Kasumi-1 (cell line): ENCODE measurements at regions not wholly inside any gene's neighbourhood (a gene's known extent, or its start where the extent isn't known, plus 50 kb on each side); places are given as distances from the start of the nearest gene placed in this dataset.

Source experiments
- DNase-seq, 2 experiments: peaks; one replicate each; lab custom pipeline; 2025; lab: John Stamatoyannopoulos, UW

DNA sequence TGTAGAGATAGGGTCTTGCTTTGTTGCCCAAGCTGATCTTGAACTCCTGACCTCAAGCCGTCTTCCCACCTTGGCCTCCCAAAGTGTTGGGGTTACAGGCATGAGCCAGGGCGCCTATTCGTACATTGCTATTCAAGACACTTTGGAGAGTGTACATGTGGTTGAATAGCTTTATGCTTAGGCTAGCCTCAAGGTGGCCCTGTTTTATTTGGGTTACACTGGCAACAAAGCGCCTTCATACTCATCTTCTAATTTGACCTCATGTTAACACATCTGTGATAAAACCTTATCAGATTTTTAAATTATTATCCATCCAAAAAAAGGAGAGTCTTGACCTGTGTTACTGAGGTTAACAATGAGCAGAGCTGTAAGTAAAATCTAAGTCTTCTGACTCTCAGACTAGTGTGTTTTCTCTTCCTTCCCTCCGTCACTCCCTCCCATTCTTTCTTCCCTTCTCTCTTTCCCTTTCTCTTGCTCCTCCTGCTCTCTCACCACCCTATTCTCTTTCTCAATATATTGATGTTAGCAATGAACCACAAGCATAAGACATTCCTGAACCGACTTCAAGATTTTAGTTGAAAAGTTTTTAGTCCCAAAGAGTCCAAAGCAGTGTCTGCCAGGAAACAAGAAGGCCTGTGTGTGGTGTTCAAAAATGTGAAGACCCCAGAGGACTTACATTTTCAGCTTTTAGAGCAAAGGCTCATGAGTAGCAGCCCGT is 603.7 kb upstream of the CFAP20DC start:
- no peak for DNase-seq

DNA sequence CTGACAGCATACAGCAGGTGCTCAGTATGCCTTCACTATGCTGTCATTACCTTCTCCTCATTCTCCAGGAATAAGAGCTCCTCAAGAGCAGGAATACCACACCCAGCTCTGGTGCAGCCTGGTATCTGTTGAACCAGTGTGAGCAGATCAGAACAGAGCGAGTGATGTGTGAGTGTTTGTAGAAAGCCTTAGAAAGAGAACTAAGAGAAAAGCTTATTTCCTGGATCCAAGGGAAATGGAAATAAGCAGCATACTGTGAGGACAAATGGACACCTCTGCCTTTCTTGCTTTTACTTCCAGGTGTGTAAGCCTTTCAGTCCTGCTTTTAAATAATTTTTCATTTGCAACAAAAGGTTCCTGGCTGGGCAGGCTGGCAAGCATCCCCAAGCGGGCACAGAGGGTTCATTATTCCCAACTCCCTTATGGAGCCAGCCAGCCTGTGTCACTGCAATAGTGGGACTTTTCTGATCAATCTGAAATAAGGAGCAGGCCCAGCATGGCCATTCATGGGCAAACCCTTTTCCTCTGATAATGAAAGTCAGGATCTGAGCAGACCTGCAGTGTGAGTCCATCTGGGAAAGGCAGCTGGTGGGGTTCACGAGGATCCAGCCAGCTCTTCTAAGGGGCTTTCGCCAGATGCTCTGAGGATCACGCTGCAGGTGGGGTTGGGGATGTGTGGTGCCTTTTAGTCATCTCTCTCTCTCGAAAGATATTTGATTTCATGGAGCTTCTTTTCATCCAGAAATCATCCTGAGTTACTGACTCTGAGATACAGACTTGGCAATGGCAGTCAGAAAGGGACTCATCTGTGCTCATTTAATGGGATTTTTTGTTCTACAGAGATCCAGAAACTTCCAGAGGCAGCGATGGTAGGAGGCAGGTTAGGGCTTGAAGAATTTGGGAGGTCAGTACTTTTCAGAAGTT is 594.9 kb upstream of the CFAP20DC start:
- no peak for DNase-seq

DNA sequence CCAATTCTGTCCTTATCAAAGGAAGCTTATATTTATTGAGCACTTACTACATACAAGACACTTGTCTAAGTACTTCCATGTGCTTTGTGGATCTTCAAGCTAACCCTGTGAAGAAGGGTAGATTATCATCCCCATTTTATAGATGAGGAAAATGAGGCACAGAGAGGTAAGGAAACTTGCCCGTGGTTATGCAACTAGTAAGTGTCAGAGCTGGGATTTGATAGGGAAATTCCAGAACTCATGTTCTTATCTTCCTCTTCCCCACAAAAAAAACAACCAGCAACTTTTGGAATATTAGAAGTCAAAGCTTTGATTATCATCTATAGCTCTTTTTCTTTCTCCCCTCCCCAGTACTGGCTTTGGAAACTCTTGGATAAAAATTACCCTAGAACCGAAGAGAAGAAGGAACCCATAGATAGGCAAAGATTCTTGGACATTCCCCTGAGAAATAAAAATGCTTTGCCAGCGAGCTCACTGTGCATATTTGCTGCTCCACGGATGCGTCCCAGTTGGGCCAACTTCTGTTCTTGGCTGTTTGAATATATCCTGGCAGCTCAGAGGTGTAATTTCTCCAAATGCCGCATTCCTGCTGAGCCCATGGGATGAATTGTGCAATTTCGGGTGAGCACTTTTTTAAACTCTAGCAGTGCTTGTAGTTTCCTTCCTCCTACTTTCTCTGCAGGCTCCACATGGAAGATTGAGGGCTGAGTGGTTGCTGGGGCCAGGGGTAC is 591.5 kb upstream of the CFAP20DC start:
- no peak for DNase-seq

DNA sequence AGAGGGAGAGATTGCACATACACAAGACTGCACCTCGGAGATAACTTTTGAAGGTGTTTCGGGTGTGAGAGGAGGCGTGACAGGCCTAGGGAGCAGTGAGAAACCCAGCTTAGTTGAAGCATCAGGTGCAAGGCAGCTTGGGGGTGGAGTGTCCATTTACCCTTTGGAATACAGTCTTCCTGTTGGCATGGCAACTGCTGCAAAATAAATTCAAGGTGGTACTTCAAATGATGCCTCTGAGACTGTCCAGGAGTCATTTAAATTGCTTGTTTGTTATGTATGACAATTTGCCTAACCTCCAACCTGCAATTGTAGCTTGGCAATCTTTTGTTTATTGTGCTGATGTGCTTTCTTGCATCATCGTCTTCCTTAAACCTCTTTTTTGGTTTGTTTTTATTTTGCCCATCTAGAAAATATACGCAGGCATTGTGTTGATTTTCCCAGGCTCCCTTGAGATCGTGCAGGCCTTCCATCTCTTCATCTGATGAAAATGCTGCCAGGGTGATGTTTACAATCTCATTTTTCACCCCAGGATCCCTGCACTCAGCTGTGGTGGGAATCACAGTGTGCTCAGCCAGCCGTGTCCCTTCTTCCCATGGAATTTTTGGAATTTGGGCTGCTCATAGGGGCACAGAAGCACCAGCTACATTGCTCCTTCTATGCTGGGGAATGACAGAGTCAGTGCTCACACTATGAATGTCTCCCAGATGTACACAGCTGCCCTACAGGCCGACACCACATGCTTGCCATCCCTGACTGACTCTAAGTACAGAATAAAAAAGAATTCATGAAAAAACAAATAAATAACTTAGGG is 583.1 kb upstream of the CFAP20DC start:
- no peak for DNase-seq

DNA sequence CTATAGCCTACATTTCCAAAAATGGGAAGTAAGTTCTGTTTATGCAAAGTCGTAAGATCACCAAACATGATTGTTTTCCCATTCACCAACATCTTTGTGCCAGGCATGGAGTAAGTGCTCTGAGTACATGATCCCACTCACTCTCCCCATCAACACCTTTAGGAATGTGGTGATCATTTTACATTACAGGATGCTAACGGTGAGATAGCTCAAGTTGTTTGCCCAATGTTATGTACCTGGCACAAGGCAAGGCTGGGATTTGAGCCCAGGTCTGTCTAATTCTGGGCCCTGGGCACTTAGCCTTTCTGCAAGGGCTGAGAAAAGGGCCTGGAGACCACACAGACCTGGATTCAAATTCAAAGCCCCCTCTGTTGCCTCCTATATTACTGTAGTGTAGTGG is 581.7 kb upstream of the CFAP20DC start:
- DNase-seq = no peak

DNA sequence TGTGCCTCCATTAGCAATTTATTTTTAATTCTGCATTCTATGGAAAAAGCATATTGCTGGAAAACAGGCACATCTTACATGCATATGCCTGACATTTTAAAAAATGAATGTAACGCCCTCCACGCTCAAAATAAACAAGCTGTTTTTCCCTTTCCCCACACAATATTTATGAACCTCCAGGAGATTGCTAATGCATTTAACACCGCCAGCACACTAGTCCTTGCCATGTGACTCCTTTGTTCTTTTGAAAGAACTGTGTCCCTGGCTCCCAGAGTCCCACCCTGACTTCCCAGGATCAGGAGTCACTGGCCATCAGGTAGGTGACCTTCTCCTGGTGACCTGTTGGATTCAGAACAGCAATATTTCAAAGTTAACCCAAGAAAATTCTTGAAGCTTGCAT is 571.2 kb upstream of the CFAP20DC start:
- no peak for DNase-seq

DNA sequence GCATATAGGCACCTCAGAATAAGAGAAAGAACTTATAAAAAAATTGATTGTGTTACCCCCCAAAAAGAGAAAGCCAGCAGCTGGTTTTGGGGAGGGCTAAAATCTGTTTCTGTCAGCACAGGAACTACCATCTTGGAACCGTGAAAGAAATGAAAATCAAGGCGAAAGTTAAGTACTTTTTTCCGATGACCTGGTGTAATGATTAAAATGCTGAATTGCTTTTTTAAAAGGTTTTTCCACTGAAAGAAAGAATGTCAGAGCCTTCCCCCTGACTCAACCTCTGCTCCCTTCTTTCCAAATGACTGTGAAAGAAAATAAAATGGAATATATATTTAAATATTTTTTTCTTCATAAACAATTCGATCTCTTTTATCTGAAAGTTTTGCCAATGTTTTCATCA is 570.5 kb upstream of the CFAP20DC start:
- no peak for DNase-seq

DNA sequence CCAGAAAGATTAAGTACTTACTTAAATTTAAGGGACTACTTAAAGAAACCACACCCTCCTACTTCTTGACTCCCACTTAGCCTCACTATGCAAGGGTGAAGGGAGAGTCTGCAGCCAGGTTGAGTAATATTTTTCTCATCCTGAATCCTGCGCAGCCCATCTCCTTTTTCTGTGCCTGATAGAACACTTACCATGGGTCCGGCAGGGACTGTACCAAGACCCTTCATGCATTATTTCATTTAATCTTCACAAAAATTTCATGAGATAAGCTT is 562.6 kb upstream of the CFAP20DC start:
- no peak for DNase-seq

DNA sequence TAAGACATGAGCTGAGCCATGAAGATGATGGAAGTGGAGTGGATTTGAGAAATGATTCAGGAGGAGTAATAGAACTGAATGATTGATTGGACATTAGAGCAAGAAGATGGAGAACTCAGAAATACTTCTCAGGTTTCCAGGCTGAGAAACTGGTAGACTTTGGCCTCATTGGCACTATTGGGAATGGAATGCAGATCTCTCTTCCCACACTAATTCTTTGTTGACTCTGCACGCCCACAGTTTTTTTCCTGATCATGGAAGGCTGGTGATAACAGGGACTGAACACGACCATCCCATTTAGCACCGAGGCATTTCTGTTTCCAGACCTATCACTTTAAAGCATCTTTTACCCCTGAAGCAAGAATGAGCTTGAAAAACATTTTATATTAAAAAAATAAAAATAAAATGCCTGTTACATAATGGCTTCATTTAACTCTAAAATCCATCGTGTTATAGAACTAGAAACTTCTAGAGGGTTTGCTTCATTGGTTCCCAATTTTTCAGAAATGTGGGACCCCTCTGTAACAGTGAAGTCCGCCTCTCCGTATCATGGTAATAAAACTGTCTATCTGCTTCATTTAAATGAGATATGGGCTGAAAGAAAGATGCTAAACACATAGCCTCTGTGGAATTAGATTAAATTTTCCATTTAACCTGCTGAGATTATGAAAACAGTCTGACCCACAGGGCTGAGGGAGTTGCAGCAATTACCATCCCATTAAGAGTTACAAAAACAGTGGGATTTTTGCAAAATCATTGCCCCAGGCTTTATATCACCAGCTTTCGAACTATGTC is 562.0 kb upstream of the CFAP20DC start:
- DNase-seq = no peak

DNA sequence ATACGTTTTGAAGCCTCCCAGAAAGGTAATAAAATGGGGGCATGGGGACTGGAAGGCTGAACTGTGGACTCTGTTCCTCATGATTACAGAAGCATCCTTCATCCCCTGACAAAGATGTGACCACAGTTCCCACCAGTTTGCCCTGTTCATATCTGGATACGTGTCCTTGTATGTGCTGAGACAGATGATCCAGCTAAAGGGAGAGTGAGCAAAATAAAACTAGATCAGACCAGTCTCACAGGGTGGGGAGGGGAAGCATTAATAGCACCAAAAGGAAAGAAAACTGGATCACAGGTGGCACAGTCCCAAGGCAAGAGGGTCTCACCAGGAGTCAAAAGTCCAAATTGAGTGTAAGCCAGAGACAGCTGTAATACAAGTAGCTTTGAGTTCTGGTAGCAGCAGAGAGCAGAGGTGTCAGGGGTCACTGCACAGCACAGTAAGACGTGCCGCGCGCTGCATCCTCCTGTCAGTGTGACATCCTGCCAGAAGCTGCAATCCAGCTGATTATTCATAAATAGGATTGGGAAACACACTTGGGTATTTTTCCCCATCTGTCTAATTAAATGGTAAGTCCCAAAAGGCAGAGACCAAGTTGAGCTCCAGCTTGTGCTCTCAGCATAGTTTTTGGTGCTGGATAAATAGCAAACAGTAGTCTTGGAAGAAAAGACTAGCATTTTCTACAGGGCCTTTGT is 560.0 kb upstream of the CFAP20DC start:
- DNase-seq = no peak

DNA sequence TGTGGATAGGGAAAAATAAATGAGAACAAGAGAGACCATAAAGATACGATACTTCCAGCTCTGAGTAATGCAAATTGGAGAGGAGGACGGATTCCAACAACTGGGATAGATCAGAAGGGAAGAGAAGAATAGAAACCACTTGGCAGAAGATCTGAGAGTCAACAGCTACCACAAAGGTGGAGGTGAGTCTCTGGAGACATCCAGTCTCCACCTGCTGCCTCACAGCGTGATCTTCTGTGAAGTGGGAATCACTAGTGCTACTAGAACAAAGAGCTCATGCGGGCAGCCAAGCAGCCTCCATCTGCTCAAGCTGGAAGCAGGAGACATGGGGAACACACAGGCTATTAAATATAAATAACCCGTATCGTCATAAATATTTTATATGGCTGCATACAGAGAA is 558.5 kb upstream of the CFAP20DC start:
- DNase-seq = no peak

DNA sequence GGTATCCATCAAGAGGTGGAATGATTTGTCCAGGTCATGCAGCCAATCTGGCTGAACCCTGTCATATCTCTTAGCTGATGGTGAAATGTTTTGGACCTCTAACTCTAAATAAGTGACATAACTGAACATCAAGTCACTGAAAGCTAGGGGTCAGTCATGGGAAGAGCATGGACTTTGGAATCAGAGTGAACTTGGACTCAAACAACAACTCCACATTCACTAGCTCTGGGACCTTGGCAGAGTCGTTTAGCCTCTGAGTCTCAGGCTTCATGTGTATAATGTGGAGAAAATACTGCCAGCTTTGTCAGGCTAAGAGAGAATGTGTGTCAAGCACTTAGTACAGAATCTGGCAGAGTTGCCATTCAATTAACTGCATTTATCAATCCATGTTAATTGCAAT is 557.8 kb upstream of the CFAP20DC start:
- DNase-seq = no peak

DNA sequence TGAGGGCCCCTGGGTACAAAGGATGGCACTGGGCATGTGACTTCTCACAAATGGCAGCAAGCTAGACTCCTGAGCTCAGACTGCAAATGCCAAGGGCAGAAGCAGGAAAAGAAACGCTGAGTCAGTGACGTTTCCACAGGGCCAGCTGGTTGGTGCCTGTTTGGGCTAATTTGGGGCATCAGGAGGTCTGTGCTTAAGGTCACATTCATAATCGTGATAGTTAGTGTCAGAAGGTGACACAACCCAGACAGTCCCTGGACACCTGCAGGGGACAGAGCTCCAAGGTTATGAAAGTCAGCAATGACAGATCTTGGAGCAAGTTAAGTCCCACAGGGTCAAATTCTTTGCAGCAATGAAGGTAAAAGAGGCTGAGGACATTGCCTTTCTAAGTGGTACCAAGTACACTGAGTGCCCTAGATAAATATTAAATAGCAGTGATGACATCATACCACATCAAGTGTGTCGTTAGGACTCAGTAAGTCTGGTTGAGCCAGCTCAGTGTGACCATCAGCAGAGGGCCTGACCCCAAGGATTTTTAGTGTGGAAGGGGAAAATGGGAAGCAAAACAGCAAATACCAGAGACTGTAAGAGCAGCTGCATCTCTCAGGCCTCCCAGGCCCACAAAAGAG is 556.9 kb upstream of the CFAP20DC start:
- no peak for DNase-seq

DNA sequence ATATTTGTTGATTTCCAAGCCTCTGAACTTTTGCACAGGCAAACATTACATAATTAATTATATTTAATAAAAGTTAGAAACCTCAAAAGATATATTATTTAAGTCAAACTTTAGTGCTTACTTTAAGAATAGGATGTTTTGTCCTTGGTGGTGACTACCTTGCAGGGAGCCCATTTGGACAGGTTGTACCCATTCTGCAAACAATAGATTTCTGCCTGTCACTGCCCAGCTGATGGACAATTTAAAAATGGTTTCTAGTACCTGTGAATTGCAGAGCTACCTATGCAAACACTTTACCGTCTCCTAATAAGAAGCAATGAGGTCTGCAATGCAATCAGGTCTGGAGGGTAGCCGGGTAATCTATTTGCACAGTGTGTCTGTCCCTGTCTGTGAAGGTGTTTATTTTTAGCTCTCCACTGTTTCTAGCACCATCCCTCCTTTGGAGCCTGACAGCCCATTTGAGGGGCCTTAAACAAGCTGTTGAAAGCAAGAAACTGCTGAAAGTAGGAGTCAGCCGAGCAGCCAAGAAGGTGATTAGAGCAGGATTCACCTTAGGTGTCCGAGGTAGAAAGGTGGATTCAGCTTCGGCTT is 556.2 kb upstream of the CFAP20DC start:
- DNase-seq = no peak

DNA sequence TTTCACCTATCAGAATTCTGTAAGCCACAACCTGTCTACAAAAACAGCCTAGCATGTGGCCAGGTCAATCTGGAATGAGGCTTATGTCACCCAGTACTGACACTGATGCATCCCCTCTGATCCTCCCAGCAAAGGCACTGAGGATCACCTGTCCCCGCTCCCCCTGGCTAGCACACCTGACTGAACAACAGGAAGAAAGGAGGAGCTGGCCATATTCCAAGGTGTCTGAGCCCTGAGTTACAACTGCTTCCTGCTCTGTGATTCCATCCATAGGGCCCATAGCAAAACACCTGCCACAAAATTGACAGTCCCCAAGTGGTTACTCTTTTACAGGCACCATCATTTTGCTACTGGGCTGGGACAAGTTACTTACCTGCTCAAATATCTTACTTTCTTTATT is 555.5 kb upstream of the CFAP20DC start:
- DNase-seq = no peak

DNA sequence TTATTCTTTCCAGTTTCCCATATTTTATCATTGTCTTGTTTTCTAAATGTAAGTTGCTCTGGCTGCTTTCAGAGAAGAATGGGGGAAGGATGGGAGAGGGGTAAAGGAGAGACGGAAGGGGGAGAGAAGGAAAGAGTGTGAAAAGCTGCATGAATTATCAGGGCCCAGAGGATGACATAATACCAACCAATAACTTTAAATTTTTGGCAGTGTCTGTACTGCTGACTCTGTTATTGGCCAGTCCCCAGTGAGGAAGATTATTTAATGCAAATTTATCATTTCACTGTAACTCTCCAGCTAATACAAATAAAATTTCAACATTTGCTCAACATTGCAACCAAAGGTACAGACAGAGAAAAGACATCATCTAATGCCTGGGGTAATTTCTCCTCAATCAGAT is 551.7 kb upstream of the CFAP20DC start:
- no peak for DNase-seq

DNA sequence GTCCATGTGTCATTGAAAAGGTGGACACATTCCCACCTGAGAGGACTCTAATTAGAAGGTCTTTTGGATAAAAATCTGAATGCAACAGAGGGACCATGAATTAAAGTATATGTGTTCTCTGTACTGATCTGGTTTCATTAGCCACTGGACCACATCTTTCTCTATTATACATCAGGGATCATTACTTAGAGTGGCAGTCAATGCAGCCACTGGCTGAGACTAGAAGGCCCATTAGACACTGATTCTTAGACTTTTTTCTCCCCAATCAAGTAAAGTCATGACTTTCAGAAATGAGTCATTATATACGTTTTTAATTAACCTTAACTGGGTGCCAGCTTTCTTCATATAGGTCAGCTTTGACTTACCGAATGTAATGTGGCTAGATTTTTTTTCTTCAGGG is 550.8 kb upstream of the CFAP20DC start:
- no peak for DNase-seq

DNA sequence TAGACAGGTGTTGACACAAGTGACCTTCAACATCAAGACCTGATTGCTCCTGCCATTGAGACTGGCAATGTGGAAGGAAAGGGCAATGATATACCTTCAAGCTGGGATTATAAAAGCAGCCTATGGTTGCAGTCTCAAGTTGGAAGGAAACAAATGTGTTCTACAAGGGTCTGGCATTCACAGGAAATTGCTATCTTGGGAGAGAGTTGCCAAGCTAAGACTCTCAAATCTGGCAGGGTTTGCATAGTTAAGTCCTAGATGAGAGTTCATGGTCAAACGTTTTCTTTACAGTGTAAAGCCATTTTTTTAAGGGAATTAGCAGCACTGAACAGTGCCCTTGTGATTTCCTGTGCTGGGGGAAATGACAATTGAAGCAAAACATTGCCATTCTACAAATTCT is 546.9 kb upstream of the CFAP20DC start:
- DNase-seq = no peak

DNA sequence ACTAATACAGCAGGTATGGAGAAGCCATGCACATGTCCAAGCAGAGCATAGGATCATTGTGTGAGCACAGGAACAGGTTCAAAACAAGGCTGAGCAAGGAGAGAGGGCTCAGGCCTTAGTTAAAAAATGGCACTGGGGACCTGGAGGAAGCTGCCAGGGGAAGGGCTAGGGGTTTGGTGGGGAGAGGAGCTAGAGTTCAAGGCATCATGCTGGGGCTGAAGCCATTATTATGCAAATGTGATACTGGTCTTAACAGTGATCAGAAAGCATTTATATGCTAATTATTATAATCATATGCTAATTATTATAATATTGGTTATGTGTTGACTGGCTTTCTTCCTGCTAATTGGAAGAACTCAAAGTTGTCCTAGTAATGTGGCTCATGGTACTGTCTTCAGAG is 546.0 kb upstream of the CFAP20DC start:
- DNase-seq = no peak

DNA sequence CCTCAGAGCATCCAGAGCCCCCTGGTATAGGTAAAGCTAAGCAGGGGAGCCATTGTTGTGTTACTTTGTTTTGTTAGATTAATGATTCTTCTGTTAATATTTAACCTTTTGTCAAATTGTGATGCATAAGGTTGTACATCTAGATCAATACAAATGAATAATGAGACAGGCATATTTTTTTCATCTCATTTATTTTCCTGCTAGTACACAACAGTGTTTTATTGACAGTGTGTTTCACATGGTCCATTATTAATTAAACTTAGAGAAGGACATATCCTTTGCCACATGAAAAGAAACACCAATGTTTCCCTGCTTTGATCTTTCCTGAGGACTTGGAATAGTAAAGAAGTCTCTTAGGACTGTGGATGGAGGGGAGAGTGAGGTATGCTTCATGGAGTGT is 543.6 kb upstream of the CFAP20DC start:
- DNase-seq = no peak
